Stimulated activated CD8-positive, alpha-beta memory T cell treated with anti-CD3 and anti-CD28 coated beads, Interleukin-7, amount 100 ng/mL, for 48 hours (primary cell): ENCODE measurements at regions not wholly inside any gene's neighbourhood (a gene's known extent, or its start where the extent isn't known, plus 50 kb on each side); places are given as distances from the start of the nearest gene placed in this dataset.
"Not testable (repeated sequence)": the region's sequence is repeated elsewhere in the genome, so short reads cannot be mapped to it uniquely, and the experiment has no call there.

ENCODE experiments used
- DNase-seq, 2 donors: peaks; one replicate each; pipeline ENCODE4 v3.0.0-alpha.2; 2020; ENCODE audit warnings: low read depth in 1 of 2; ENCODE audit errors: extremely low read depth in 1 of 2

DNA sequence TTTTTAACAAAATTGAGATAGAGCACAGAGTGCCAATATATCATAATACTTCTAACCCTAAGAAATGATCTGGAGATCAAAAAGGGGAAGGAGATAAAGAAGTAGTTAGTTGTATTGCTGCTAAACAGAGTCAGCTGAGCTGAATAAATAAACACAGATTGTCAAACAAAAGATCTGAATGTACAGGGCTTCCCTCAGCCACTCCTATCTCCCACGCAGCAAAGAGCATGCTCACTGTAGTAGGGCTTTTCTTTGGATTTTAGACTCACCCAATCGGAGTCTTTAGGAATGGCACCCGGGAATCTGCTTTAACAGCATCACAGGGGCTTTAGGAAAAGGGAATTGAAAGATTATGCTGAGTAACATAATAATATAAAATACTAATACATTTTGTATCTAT is 222.2 kb upstream of the STXBP5 start:
- DNase-seq = no peak

DNA sequence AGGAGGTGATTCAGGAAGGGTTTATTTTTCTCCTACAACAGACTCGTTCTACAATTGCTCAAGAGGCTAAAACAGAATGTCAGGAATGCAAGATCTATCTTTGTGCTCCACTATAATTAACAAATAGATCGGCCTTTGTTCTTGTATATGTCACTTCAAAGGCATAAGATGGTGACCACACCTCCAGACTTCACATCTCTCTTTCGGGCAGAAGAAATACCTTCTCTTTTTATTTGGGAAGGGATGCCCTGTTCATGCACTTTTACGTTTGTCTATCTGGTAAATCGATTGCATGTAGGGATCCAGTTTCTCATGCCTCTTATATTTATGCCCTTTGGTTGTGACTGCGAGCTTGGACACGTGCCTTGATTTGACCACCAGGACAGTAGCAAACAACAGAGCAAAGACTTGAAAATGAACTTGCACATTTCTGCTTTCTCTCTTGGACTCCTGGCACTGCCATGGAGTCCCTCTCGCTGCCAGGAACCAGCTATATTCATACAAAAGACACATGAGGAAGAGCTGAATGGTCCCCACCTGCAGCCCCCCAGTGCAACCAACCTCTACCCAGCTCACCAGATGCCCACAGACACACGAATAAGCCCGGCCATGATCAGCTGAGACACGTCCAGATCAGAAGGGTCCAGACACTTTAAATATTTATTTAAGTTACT is 219.8 kb upstream of the STXBP5 start:
- DNase-seq = no peak

GRCh38 chr6:146985111-146985510 is 219.1 kb upstream of the STXBP5 start:
- no peak for DNase-seq

GRCh38 chr6:146985966-146986365 is 218.3 kb upstream of the STXBP5 start:
- DNase-seq = no peak

GRCh38 chr6:146987938-146988337 is 216.3 kb upstream of the STXBP5 start:
- DNase-seq = not testable (repeated sequence)

- no peak for DNase-seq
These were observed 214.4 kb upstream of the STXBP5 start for GRCh38 chr6:146989860-146990259.

- DNase-seq = no peak
These were observed 213.9 kb upstream of the STXBP5 start for GRCh38 chr6:146990284-146990683.

DNA sequence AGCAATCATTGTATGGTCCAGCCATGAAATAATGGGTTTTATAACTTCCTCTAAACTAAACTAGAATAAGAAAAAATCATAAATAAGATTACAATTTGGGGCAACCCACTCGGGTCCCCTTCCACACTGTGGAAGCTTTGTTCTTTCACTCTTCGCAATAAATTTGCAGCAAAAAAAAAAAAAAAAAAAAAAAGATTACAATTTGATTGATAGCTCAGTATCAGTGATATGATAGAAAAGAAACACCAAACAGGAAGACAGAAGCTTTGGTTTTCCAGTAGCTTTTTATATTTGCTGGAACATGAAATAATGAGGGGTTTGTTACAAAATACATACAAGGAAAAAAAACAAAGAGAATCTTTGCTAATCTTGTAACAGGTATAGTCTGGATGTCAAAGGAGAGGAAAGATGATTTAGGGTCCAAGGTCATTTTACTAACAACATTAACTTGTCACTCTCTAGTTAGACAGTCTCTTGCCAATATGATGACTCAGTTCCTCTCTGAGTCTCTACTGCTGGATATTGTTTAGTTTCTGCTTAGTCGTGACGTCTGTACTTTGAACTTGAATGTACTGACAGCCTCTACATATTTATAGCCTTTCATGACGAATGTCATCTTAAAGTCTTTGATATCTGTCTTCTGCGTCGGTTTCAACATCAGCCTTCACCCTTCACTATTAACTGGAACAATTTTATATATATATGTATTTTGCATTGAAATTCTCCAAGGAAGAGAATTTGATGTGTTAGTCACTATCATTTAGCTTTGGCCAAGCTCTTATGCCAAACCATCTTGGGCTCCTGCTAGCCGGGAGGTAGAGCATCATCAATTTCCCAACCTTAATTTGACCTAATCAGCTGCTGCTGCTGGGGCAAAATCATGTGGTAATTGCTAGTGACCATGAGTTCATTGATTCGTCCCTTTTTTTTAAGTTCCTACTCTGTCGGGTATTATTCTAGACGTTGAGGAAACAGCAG is 213.1 kb upstream of the STXBP5 start:
- DNase-seq = no peak

DNA sequence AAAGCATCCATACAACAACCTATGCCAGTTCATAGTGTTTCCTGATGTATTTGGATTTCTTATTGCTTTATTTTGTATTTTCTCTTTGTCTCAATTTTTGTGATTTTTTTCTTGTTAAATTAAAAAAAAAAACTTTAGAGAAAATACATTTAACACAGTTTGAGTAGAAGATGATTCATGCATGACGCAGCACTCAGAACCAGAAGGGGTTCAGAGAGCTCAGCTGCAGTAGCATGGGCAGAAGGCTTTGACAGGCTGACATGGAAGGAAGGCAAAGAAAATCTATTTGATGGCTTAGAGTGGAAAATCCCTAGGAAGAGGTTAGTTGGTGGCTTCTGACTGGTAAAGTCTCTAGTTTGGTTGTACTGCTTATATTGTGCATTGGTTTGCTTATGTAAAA is 207.2 kb upstream of the STXBP5 start:
- DNase-seq = no peak

GRCh38 chr6:146999766-147000165 is 204.5 kb upstream of the STXBP5 start:
- DNase-seq = no peak

DNA sequence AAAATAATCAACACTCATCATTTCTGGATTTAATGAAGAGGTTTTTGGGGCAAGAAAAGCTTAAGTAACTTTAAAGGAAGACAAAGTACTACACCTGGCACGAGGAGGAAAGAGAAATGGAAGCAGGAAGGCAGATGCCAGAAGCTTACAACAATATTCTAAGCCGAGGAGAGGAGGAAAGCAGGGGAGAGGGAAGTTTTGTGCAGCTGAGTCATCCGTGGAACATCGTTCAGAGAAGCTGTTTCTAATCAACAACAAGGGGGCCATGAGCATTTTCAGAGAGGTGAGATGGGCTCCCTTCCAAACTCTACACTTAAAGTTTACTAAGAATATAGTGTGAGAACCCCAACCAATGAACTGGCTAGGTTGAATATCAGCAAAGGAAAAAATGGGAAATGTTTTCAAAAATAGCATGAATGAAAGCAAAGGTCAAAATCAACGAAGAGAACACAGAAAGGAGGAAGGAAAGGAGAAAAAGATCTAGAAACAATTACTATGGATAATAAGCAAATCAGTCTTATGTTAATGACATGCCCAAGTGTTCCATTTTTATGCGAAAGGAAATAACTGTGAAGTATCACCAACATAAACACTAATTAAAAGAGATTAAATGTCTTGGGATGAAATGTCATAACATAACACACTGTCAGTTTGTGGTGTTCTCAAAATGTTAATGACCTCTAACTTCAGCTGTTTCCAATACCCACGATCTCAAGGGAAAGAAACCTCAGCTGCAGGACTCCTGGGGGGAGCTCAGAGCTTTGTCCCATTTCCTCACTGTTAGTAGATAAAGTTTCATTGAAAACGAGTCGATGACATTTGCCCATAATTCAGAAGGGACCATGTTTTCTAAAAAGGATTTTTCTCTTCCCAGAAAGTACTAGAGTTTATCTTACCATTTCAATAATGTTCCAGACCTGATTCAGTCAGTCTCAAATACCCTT is 203.4 kb upstream of the STXBP5 start:
- DNase-seq = no peak

GRCh38 chr6:147001621-147002020 is 202.6 kb upstream of the STXBP5 start:
- DNase-seq = no peak

GRCh38 chr6:147003186-147003585 is 201.0 kb upstream of the STXBP5 start:
- DNase-seq = no peak

DNA sequence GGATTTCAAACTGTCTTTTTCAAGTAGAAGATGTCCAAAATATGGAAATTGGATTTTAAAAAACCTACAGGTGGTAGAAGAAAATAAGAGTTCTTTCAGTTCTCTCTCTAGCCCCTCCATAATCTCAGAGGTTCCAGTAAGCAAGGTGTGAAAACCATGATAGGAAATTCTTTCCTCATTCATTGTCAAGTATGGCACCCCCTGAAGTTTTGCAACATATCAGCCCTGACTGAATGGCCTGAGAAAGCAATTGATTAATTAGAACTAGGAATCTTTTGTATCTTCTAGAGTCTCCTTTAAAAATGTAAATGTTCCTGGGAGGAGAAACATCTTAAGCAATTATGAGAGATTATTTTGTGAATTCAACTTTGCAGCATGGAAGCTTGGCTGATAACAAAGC is 198.7 kb upstream of the STXBP5 start:
- no peak for DNase-seq

DNA sequence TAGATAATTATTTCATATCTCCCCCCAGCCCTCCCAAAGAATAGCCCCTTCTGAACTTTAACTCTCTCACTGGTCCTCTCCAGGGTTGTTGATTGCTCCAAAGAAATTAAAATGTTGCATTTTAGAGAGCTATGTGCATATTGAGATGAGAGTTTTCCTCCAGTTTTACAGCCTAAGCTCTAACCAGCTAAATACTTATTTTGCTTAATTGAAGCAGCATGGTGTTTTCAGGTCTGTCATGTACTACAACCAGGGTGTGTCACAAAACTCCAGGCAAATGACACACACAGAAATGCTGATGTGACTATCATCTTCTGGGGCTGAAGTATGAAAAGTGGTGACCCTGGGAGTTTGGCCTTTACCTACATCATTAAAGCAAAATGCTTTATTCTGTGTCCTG is 196.8 kb upstream of the STXBP5 start:
- DNase-seq = no peak

- no peak for DNase-seq
These were observed 194.9 kb upstream of the STXBP5 start for GRCh38 chr6:147009358-147009757.

DNA sequence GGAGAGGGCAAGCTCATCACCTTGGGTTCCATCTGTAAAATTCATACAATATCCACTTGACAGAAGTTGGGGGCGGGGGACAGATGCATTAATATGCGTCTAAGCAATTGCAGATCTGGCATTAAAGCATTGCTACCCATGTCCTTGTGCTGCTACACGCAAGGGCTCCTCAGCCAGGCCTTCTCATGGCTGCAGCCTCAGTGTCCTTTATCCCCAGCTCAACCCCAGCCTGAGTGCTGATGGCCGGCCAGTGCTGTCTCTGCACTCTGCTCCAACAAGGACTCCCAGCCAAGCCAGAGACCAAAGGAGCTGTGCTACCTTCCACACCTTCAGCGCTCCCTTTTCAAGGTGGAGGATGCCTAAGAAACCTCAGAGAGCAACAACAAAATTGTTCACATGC is 188.5 kb upstream of the STXBP5 start:
- DNase-seq = no peak

DNA sequence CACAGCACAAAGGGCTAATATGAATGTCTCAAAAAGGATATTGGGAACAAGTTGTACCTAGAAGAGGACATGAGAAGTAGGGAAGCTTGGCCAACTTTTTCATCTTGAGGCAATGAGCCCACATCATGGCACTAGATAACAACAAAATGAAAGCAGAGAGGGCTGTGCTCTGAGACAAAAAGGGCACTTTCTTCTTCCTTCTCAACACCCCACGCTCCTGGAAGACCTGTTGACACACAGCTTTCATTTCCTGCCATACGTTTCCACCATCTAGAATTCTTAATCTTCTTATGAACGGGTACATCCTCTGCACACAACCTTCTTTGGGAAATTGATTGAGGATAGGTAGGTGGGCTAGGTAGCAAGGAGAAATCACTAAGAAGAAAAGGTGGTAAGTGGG is 187.8 kb upstream of the STXBP5 start:
- DNase-seq = no peak

- no peak for DNase-seq
These were observed 187.1 kb upstream of the STXBP5 start for GRCh38 chr6:147017153-147017552.

DNA sequence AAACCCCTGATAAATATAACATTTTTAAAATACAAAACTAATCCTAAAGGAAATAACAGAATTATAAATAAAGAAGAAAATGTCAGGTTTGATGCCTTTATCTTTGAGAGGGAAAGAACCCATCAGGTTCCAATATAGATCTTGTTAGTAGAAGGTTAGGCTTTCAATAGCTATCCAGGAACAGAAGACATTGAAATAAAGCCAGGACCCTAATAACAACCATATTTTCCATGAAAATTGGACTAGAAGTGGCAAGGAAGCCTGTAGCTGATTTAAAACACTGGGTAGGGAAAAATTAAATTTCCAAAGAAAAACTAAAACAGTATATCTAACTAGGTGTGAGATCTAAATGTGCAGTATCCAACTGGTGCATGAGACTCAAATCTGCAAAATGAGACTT is 185.2 kb upstream of the STXBP5 start:
- no peak for DNase-seq

- no peak for DNase-seq
These were observed 182.2 kb upstream of the STXBP5 start for GRCh38 chr6:147022041-147022440.
